Left ventricle myocardium inferior (tissue), 1 donor: ENCODE measurements at regions not wholly inside any gene's neighbourhood (a gene's known extent, or its start where the extent isn't known, plus 50 kb on each side); places are given as distances from the start of the nearest gene placed in this dataset.

Experiments used
- DNase-seq: peaks from one replicate; pipeline ENCODE4 v3.0.0-alpha.2; 2020
- H3K27ac ChIP-seq: fragments of 200-600 bp; replicated peaks from 2 replicates; pipeline ENCODE4 v1.8.0; 2021
- H3K27me3 ChIP-seq: fragments of 200-600 bp; 2 replicates; pipeline ENCODE4 v1.8.0; 2021; ENCODE audit warnings: low read depth
- H3K36me3 ChIP-seq: fragments of 200-600 bp; 2 replicates; pipeline ENCODE4 v1.8.0; 2021
- H3K4me1 ChIP-seq: fragments of 200-600 bp; 2 replicates; pipeline ENCODE4 v1.8.0; 2021
- H3K4me3 ChIP-seq: fragments of 200-600 bp; 2 replicates; pipeline ENCODE4 v1.8.0; 2021; ENCODE audit warnings: mild to moderate bottlenecking, moderate library complexity
- H3K9me3 ChIP-seq: fragments of 200-600 bp; replicated peaks from 2 replicates; pipeline ENCODE4 v1.8.0; 2021
- intact Hi-C: fragments of 100-400 bp; cut with micrococcal nuclease; formaldehyde crosslinking; loops from one replicate; pipeline ENCODE4 v1.11.0; 2022
- TF ChIP-seq, protein P1 (sequence below): fragments of 200-600 bp; IDR thresholded peaks from 2 replicates; pipeline ENCODE4 v1.8.0; 2021; ENCODE audit warnings: antibody characterized with exemption, mild to moderate bottlenecking, borderline replicate concordance
- donor health status: DM: no; HTN: yes; CAD: no; lungs with severe emphysema.

DNA sequence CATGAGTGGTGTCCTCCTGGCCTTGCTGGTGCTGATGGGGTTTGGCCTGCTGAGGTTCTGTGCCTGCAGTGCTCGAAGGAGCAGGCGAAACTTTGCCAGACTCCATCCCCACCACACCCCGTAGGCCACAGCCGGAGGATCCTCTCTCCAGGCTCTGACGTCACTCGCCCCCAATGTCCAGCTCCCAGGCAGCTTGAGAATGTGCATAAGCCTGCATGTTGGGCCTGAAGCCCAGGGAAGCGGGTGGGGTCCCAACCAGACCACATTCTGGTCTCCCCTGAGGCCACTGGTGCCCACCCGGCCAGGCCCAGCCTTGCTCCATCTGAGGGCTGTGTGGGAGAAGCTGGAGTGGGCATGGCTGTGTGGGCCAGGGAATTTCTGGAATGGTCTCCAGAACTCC, 109.8 kb downstream of the ASB7 start:
- peak; percentile 63 for DNase-seq
- no peaks in the 10 kb centered on the region for H3K36me3 ChIP-seq
- no peak overlapping the region for H3K27ac ChIP-seq
- intact Hi-C loops = no loop called here
- peaks cover 2% of the 10 kb centered on the region for H3K27me3 ChIP-seq
- H3K9me3 ChIP-seq = no peaks in the 10 kb centered on the region
- TF ChIP-seq, protein P1, sequence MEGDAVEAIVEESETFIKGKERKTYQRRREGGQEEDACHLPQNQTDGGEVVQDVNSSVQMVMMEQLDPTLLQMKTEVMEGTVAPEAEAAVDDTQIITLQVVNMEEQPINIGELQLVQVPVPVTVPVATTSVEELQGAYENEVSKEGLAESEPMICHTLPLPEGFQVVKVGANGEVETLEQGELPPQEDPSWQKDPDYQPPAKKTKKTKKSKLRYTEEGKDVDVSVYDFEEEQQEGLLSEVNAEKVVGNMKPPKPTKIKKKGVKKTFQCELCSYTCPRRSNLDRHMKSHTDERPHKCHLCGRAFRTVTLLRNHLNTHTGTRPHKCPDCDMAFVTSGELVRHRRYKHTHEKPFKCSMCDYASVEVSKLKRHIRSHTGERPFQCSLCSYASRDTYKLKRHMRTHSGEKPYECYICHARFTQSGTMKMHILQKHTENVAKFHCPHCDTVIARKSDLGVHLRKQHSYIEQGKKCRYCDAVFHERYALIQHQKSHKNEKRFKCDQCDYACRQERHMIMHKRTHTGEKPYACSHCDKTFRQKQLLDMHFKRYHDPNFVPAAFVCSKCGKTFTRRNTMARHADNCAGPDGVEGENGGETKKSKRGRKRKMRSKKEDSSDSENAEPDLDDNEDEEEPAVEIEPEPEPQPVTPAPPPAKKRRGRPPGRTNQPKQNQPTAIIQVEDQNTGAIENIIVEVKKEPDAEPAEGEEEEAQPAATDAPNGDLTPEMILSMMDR = no peak
- H3K4me3 ChIP-seq = no peak overlapping the region
- H3K4me1 ChIP-seq = peaks cover 37% of the 10 kb centered on the region

DNA sequence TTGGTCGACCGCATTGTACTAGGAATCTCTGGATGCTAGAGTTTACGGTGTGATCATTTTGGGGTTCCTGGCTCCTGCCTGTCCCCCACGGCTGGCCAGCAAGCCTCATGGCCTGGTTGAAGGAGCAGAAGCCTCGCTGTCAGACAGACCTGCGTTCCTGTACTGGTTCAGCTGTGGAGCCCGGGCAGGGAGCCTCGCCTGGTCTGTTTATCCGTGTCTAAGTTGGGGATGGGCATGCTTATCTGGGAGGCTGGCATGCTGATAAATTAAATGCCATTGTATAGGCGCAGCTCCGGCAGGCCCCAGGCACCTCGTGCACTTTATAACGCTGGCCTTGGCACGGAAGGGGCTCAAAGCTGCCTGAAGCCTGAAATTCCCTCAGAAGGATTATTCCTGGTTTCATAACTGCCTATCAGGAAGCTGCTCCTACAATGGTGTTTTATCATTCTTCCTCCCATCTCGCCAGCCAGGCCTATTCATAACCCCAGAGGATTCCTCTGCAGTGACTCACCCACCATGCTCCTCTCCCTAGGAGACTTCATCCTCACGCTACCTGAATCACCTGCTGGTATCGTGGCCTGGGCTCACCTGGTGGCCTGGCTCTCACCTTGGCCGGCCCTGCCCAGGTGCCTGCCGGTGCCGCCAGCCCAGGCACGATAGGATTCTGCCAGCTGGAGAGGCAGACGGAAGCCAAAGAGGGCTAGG, 110.9 kb downstream of the ASB7 start:
- intact Hi-C loops = no loop called here
- Histone ChIP-seq H3K36me3 (no peaks in the 10 kb centered on the region), H3K9me3 (no peaks in the 10 kb centered on the region), H3K4me3 (no peak overlapping the region), H3K27ac (no peak overlapping the region), H3K27me3 (no peaks in the 10 kb centered on the region), H3K4me1 (peaks cover 37% of the 10 kb centered on the region)
- TF ChIP-seq, protein P1 = no peak
- DNase-seq = no peak

DNA sequence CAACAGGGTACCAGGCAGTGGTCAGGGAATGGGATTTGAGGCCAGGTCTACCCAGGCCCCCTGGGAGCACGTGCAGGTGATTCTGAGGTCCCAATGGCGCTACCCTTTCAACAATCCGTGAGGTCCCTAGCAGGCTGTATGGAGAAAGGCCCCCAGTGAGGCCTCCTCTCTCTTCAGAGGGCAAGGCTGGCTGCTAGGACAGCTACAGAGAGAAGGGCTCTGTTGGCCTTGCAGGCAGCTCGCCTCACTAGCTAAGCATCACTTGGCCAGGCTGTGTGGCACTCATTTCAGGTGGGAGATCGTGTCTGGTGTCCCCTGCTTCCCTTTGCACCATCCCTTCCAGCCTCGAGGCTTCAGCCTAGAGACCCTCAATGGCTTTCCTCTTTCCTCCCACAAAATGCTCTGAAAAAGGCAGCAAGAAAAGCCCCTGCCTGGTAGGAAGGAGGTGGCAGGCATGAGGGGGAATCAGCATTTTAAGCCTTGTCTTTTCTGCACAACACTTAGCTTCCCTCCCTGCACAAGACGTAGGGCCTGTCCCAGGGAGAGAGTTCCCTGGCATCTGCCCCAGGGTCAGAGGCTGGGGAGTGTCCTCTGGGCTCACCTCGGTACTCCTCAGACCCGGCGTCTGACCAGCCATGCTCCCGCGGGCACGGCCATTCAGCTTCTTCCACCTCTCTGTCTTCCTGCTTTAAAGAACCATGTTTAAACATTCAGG, 111.8 kb downstream of the ASB7 start:
- no peaks in the 10 kb centered on the region for H3K36me3 ChIP-seq
- no peak overlapping the region for H3K4me3 ChIP-seq
- TF ChIP-seq, protein P1 = no peak
- intact Hi-C loops = no loop called here
- no peak overlapping the region for H3K27ac ChIP-seq
- H3K9me3 ChIP-seq = no peaks in the 10 kb centered on the region
- H3K4me1 ChIP-seq = peaks cover 37% of the 10 kb centered on the region
- no peak for DNase-seq
- no peaks in the 10 kb centered on the region for H3K27me3 ChIP-seq

DNA sequence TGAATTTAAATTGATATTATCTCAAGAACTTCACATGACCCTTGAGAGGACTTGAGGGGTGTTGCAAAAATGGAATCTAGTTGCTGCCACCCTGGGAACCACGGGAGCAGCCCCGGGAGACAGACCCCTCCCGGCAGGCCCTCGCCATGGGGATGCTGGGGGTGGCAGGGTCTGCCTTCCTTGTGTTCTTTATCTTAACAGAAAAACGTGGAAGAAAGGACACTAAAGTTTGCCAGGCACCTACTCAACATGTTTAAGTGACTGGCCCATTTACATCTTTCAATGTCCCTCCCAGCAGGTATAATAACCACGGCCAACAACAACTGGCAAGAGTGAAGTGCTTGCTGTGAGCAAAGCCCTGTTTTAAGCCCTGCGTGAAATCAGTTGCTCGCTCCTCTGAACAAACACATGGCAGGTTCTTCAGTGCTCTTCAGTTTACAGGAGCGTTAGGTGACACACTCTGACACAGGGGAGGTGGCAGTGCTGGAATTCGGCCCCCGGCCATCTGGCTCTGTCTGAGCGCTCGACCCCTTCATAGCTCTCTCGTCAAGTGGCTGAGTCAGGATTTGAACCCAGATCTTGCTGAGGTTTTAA, 112.5 kb downstream of the ASB7 start:
- Histone ChIP-seq H3K4me1 (peaks cover 37% of the 10 kb centered on the region), H3K9me3 (no peaks in the 10 kb centered on the region), H3K36me3 (no peaks in the 10 kb centered on the region), H3K4me3 (no peak overlapping the region), H3K27me3 (no peaks in the 10 kb centered on the region), H3K27ac (no peak overlapping the region)
- TF ChIP-seq, protein P1 = no peak
- intact Hi-C loops = no loop called here
- no peak for DNase-seq

DNA sequence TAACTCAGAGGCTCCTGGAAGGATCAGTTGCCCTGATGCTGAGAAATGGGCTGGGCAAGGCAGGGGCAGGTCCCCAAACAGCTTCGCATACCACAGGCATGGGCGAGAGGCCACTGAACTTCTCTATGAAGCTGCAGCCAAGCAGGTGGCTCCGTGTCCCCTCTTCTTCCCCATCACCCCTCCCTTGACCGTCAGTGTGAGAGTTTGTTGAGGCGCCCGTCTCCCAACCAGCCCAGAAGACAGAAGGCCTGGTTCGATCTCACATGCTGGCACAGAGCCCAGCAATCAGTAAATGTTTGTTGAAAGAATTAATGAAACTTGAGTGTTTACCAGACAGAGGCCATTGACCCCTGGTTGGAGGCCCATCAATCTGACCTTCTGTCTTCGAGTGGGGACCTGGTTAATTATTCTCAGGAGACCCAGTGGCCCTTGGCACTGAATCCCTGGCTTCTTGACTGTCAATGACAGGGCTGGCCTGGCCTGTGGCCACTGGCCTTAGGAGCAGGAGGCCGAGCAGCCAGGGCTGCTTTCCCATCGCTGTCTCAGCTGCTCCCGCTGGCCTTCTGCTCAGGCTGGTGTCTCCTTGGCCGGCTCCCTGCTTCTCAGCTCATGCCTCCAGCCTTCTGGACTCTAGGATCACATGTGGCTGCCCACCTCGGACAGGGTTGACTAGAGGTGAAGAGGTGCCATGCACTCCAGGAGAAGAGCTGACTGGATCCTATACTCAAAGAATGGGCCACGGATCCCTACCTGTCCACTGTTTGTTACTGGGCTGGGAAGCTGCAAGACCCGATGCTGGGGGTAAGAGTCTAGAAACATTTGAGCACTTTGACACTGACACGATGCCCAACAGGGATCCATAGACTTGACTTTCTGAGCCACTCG, 113.4 kb downstream of the ASB7 start:
- H3K27ac ChIP-seq = no peak overlapping the region
- H3K27me3 ChIP-seq = no peaks in the 10 kb centered on the region
- intact Hi-C loops = no loop called here
- no peak for DNase-seq
- TF ChIP-seq, protein P1 = no peak
- no peaks in the 10 kb centered on the region for H3K36me3 ChIP-seq
- H3K9me3 ChIP-seq = no peaks in the 10 kb centered on the region
- H3K4me1 ChIP-seq = peaks cover 34% of the 10 kb centered on the region
- H3K4me3 ChIP-seq = no peak overlapping the region
